Activated naive CD4-positive, alpha-beta T cell treated with anti-CD3 and anti-CD28 coated beads, Interleukin-2, amount 10 ng/mL, durations not matched to agents 7 days and 5 days (primary cell): ENCODE measurements at regions not wholly inside any gene's neighbourhood (a gene's known extent, or its start where the extent isn't known, plus 50 kb on each side); places are given as distances from the start of the nearest gene placed in this dataset.

Experiments used
- CTCF ChIA-PET: fragments of 350-600 bp; sonication (Branson Sonifier 250); formaldehyde crosslinking; loops from one replicate; lab custom pipeline; 2021; ENCODE audit warnings: antibody characterized with exemption; lab: Charles Lee
- DNase-seq: peaks from one replicate; pipeline ENCODE4 v3.0.0-alpha.2; 2020
- H3K27ac Mint-ChIP-seq: one replicate; pipeline ENCODE4 v1.8.0; 2021; ENCODE audit warnings: mild to moderate bottlenecking, moderate library complexity, mixed read lengths
- H3K27me3 Mint-ChIP-seq: one replicate; pipeline ENCODE4 v1.8.0; 2021; ENCODE audit warnings: mild to moderate bottlenecking, mixed read lengths
- H3K36me3 Mint-ChIP-seq: one replicate; pipeline ENCODE4 v1.8.0; 2021; ENCODE audit warnings: mixed read lengths
- H3K4me1 Mint-ChIP-seq: one replicate; pipeline ENCODE4 v1.8.0; 2021; ENCODE audit warnings: mixed read lengths
- H3K4me3 Mint-ChIP-seq: one replicate; pipeline ENCODE4 v1.8.0; 2021; ENCODE audit warnings: mild to moderate bottlenecking, moderate library complexity, mixed read lengths
- H3K9me3 Mint-ChIP-seq: one replicate; pipeline ENCODE4 v1.8.0; 2021; ENCODE audit warnings: mixed read lengths

GRCh38 chr11:90795746-90796145 is 572.9 kb upstream of the CHORDC1 start:
- peaks cover 3% of the 10 kb centered on the region for H3K9me3 Mint-ChIP-seq
- no peaks in the 10 kb centered on the region for H3K36me3 Mint-ChIP-seq
- H3K27ac Mint-ChIP-seq, result no peak overlapping the region
- CTCF ChIA-PET, result no interaction called here
- no peaks in the 10 kb centered on the region for H3K4me1 Mint-ChIP-seq
- H3K4me3 Mint-ChIP-seq, result no peak overlapping the region
- H3K27me3 Mint-ChIP-seq, result no peaks in the 10 kb centered on the region
- no peak for DNase-seq

- H3K9me3 Mint-ChIP-seq, result peaks cover 2% of the 10 kb centered on the region
- DNase-seq, result no peak
- no peak overlapping the region for H3K4me3 Mint-ChIP-seq
- H3K27me3 Mint-ChIP-seq, result no peaks in the 10 kb centered on the region
- CTCF ChIA-PET, result no interaction called here
- H3K36me3 Mint-ChIP-seq, result no peaks in the 10 kb centered on the region
- H3K4me1 Mint-ChIP-seq, result no peaks in the 10 kb centered on the region
- no peak overlapping the region for H3K27ac Mint-ChIP-seq
Observed at GRCh38 chr11:90788961-90789360, 566.1 kb upstream of the CHORDC1 start.

- Mint-ChIP-seq H3K27ac (no peak overlapping the region), H3K36me3 (no peaks in the 10 kb centered on the region), H3K4me1 (no peaks in the 10 kb centered on the region), H3K27me3 (no peaks in the 10 kb centered on the region), H3K9me3 (peaks cover 12% of the 10 kb centered on the region), H3K4me3 (no peak overlapping the region)
- DNase-seq, result no peak
- CTCF ChIA-PET, result no interaction called here
Observed at GRCh38 chr11:90784241-90784814, 561.5 kb upstream of the CHORDC1 start.

DNA sequence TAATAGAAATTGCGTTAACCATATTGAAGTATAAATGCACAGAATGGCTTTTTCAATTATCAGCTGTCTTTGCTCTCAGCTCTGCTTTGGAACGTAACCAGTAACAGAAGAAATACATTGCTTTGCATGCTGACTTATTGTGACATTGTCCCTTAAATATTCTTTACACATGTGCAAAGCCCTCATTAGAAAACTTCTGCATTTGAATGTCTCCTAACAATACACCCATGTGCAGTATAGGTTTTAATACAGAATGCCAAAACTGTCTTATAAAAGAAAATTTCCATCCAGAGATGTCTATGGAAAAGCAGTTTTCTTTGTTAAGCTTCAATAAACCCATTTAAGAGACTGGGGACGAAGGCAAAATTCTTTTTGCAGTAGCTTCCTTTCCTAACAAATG is 560.3 kb upstream of the CHORDC1 start:
- Mint-ChIP-seq H3K4me1 (no peaks in the 10 kb centered on the region), H3K27me3 (no peaks in the 10 kb centered on the region), H3K36me3 (no peaks in the 10 kb centered on the region), H3K9me3 (peaks cover 11% of the 10 kb centered on the region), H3K4me3 (no peak overlapping the region), H3K27ac (no peak overlapping the region)
- CTCF ChIA-PET, result no interaction called here
- DNase-seq, result no peak

- Mint-ChIP-seq H3K27ac (no peak overlapping the region), H3K9me3 (peaks cover 19% of the 10 kb centered on the region), H3K4me1 (no peaks in the 10 kb centered on the region), H3K27me3 (no peaks in the 10 kb centered on the region), H3K36me3 (no peaks in the 10 kb centered on the region), H3K4me3 (no peak overlapping the region)
- DNase-seq, result no peak
- CTCF ChIA-PET, result no interaction called here
Observed at GRCh38 chr11:90779098-90779497, 556.2 kb upstream of the CHORDC1 start.

DNA sequence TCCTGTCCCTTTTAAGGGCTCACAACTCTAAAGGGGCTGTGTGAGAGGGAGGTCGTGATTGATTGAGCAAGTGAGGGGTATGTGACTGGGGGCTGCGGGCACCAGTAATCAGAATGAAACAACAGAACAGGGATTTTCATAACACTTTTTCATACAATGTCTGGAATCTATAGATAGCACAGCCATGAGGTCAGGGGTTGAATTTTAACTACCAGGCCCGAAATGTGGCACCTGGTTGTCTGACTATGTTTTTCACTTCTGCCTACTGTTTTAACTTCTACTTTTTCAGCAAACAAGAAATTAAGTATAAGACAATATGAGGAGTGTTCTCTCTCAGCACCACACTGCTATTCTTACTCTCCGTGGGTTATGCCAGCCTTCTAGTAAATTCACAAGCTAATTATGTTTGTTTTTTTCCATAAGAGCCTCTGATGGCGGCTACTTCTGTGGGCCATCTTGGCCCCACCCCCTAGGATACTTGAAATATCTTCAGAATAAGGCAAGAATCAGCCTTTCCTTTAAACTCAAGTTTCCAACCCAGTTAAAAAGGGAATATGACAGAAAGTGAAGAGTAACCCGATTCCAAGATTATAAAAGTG is 552.8 kb upstream of the CHORDC1 start:
- no peak overlapping the region for H3K27ac Mint-ChIP-seq
- peaks cover 18% of the 10 kb centered on the region for H3K9me3 Mint-ChIP-seq
- DNase-seq, result no peak
- no peaks in the 10 kb centered on the region for H3K27me3 Mint-ChIP-seq
- H3K4me3 Mint-ChIP-seq, result no peak overlapping the region
- CTCF ChIA-PET, result no interaction called here
- no peaks in the 10 kb centered on the region for H3K4me1 Mint-ChIP-seq
- no peaks in the 10 kb centered on the region for H3K36me3 Mint-ChIP-seq

GRCh38 chr11:90774727-90775566 is 552.1 kb upstream of the CHORDC1 start:
- Mint-ChIP-seq H3K27me3 (no peaks in the 10 kb centered on the region), H3K4me3 (no peak overlapping the region), H3K9me3 (peaks cover 15% of the 10 kb centered on the region), H3K27ac (no peak overlapping the region), H3K4me1 (no peaks in the 10 kb centered on the region), H3K36me3 (no peaks in the 10 kb centered on the region)
- CTCF ChIA-PET, result interaction anchor here (0.5 kb wide), 1 partner anchor 35 kb away, joined by 3 read pairs; no protein-coding TSS in a partner anchor
- DNase-seq, result no peak

- H3K27ac Mint-ChIP-seq, result peak overlapping the region; percentile 42
- H3K27me3 Mint-ChIP-seq, result no peaks in the 10 kb centered on the region
- no peaks in the 10 kb centered on the region for H3K4me1 Mint-ChIP-seq
- no peak for DNase-seq
- CTCF ChIA-PET, result no interaction called here
- no peak overlapping the region for H3K4me3 Mint-ChIP-seq
- H3K36me3 Mint-ChIP-seq, result no peaks in the 10 kb centered on the region
- H3K9me3 Mint-ChIP-seq, result peaks cover 19% of the 10 kb centered on the region
Observed at GRCh38 chr11:90770007-90770406, 547.2 kb upstream of the CHORDC1 start.

- CTCF ChIA-PET, result no interaction called here
- Mint-ChIP-seq H3K4me1 (no peaks in the 10 kb centered on the region), H3K9me3 (peaks cover 12% of the 10 kb centered on the region), H3K27ac (no peak overlapping the region), H3K4me3 (no peak overlapping the region), H3K27me3 (no peaks in the 10 kb centered on the region), H3K36me3 (no peaks in the 10 kb centered on the region)
- DNase-seq, result no peak
Observed at GRCh38 chr11:90766121-90766520, 543.3 kb upstream of the CHORDC1 start.

GRCh38 chr11:90764691-90765090 is 541.8 kb upstream of the CHORDC1 start:
- CTCF ChIA-PET, result no interaction called here
- no peaks in the 10 kb centered on the region for H3K36me3 Mint-ChIP-seq
- no peaks in the 10 kb centered on the region for H3K4me1 Mint-ChIP-seq
- no peak overlapping the region for H3K27ac Mint-ChIP-seq
- no peak overlapping the region for H3K4me3 Mint-ChIP-seq
- H3K27me3 Mint-ChIP-seq, result no peaks in the 10 kb centered on the region
- H3K9me3 Mint-ChIP-seq, result peaks cover 8% of the 10 kb centered on the region
- no peak for DNase-seq

- H3K9me3 Mint-ChIP-seq, result no peaks in the 10 kb centered on the region
- no peaks in the 10 kb centered on the region for H3K27me3 Mint-ChIP-seq
- no peak overlapping the region for H3K27ac Mint-ChIP-seq
- H3K4me1 Mint-ChIP-seq, result no peaks in the 10 kb centered on the region
- no peak overlapping the region for H3K4me3 Mint-ChIP-seq
- H3K36me3 Mint-ChIP-seq, result no peaks in the 10 kb centered on the region
- no peak for DNase-seq
- CTCF ChIA-PET, result no interaction called here
Observed at GRCh38 chr11:90757849-90758494, 535.1 kb upstream of the CHORDC1 start.

- no peaks in the 10 kb centered on the region for H3K36me3 Mint-ChIP-seq
- CTCF ChIA-PET, result no interaction called here
- no peak overlapping the region for H3K27ac Mint-ChIP-seq
- H3K27me3 Mint-ChIP-seq, result no peaks in the 10 kb centered on the region
- H3K4me1 Mint-ChIP-seq, result no peaks in the 10 kb centered on the region
- H3K4me3 Mint-ChIP-seq, result no peak overlapping the region
- no peak for DNase-seq
- H3K9me3 Mint-ChIP-seq, result peaks cover 3% of the 10 kb centered on the region
Observed at GRCh38 chr11:90756617-90757016, 533.8 kb upstream of the CHORDC1 start.

DNA sequence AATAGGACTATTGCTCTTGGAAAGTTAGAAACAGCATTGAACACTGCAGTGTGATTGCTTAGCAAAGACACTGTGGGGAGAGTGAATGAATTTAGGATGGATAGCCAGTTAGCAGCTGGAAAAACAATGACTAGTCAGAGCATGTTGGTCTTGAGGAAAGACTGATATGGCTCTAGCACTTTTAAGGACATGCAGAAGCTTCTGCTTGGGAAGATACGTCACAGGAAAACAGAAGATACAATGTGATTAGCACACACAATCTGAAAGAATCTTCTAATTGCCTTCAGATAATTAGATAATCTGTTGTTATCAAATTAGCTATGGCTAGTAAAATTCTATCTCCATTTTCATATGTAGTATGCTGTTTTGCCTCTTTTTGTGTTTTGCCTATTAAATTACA is 530.7 kb upstream of the CHORDC1 start:
- H3K4me3 Mint-ChIP-seq, result no peak overlapping the region
- H3K36me3 Mint-ChIP-seq, result no peaks in the 10 kb centered on the region
- no peaks in the 10 kb centered on the region for H3K27me3 Mint-ChIP-seq
- H3K4me1 Mint-ChIP-seq, result no peaks in the 10 kb centered on the region
- peaks cover 5% of the 10 kb centered on the region for H3K9me3 Mint-ChIP-seq
- H3K27ac Mint-ChIP-seq, result no peak overlapping the region
- CTCF ChIA-PET, result no interaction called here
- DNase-seq, result no peak

GRCh38 chr11:90747057-90747456 is 524.2 kb upstream of the CHORDC1 start:
- CTCF ChIA-PET, result no interaction called here
- H3K36me3 Mint-ChIP-seq, result no peaks in the 10 kb centered on the region
- no peak overlapping the region for H3K4me3 Mint-ChIP-seq
- no peaks in the 10 kb centered on the region for H3K4me1 Mint-ChIP-seq
- H3K27ac Mint-ChIP-seq, result no peak overlapping the region
- H3K27me3 Mint-ChIP-seq, result no peaks in the 10 kb centered on the region
- H3K9me3 Mint-ChIP-seq, result peaks cover 13% of the 10 kb centered on the region
- no peak for DNase-seq
